GM18505 (cell line): ENCODE measurements at regions not wholly inside any gene's neighbourhood (a gene's known extent, or its start where the extent isn't known, plus 50 kb on each side); places are given as distances from the start of the nearest gene placed in this dataset.

Source experiments
- ATAC-seq: cut with Tn5 transposase; IDR thresholded peaks from one replicate; pipeline ENCODE4 v1.9.1; 2021; ENCODE audit not compliant: unreplicated experiment
- POLR2A ChIP-seq: IDR thresholded peaks from 4 replicates; pipeline ENCODE4 v1.6.1; 2011; ENCODE audit warnings: borderline replicate concordance; ENCODE audit not compliant: insufficient read depth, insufficient read length; ENCODE audit errors: extremely low read depth

DNA sequence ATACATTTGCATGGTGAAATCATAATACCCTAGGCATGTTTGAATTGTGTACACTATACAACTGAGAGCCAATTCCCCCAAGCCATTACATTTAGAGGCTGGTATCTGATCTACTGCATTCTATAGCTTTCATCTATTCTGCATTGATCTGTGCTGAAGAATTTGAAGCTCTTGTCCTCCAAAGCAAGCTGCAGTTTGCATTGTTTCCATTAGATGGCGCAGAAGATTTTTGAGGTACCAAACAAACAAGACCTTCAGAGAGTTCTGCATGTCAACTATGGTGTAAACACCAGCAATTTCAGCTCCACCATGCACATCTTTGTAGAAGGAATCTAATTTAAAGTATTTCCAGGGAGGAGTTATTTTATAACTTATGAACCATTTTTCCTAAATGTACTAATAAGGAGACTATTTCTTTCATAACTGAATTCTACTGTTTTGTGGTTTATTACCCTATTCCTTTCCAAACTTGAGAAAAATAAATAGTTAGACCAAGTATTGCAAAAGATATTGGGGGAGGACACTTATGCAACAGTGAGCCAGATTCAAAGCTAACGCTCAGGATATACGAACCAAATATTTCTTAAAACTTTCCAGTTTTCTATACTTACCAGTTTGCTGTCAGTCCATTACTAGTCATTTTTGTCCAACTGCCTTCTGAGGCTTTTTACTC is 761.8 kb upstream of the ACVR2A start:
- TF ChIP-seq POLR2A: no peak

DNA sequence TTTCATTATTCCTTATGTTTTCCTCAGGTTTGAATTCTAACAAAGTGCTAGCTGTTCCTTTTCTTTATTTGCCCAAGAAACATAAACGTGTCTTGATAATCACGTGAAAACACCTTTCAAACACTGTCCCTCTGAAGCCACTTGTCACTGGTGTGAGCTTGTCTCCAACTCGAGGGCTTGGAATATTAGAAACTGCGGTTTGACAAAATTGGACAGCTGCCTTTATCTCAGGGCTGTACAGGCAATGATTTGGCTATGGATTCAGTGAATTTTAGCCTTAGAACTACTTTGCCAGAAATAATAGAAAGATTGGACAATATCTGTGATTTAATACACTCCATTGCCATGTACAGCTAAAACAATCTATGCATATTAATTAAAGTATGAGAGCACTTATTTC is 763.0 kb upstream of the ACVR2A start:
- no peak for ATAC-seq

More for the DNA sequence above, 761.8 kb upstream of the ACVR2A start:
- ATAC-seq: peak; percentile 86

DNA sequence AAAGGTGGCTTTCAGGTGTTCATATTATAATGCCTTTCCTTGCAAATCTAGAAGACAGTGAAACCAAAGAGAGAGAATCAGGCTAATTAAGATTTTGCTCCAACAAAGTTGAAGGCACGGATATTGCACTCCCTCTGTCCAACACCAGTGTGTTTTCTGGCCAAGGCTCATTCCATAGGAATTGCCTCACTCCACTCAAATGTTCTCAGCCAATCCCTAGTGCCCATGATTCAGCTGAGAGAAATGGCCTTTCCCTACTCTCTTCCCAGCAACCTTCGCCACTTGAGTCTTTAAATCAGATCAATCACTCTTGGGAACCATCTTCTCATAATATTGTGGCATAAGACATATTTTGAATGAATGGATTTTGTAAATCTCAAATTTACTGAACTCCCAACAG is 768.2 kb upstream of the ACVR2A start:
- ATAC-seq: no peak
- no peak for TF ChIP-seq POLR2A

More for the DNA sequence above, 763.0 kb upstream of the ACVR2A start:
- no peak for TF ChIP-seq POLR2A

DNA sequence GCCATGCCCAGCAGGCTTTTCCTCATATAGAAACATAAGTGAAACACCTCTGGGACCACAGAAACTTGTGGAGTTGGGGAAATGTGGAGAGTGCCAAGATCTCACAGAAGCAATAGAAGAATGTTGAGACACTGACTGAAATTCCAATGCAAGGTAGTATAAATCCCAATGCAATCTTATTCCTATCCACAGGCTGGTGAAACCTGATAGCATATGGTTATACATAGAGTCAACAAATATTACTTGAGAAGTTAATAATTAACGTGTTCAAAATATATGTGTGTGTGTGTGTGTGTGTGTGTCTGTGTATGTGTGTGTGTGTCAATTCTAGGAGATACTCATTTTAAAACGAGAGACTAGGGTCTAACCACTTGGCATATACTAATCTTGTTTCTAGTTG is 776.8 kb upstream of the ACVR2A start:
- ATAC-seq: no peak
- no peak for TF ChIP-seq POLR2A

DNA sequence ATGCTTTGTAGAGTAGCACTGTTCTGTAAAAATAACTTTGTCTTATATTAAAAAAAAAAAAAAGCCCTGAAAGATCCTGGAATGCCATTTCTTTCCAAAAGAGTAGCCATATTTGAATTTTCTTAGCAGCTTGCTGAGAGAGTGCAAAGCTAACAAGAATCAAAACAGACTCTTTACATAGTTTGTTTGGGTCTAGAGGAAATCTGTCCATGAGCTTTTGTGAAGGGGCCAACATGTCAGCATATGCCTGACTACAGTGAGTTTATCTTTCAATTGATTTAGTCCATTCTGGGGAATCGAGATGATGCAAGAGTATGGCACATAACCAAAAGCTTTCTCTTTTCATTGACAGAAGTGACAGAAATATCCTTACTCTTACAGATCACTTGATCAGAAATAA is 777.7 kb upstream of the ACVR2A start:
- no peak for ATAC-seq
- no peak for TF ChIP-seq POLR2A

DNA sequence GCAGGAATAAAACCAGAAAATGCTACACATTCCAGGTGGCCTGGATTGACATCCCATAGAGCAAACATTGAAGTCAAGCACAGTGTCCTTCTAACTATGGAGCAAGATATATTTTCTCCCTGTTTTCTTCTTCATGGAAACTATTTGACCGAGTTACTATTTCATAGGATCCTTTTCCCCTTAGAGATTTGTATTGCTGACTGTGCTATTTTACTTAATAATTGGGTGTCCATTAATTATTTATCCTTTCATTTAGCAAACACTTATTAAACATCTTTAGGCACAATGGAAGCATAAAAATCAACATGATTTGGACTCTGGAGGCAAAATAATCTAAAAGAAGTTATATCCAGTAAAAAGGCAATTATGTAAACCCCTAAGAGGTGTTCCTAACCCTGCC is 782.8 kb upstream of the ACVR2A start:
- TF ChIP-seq POLR2A: no peak
- no peak for ATAC-seq

DNA sequence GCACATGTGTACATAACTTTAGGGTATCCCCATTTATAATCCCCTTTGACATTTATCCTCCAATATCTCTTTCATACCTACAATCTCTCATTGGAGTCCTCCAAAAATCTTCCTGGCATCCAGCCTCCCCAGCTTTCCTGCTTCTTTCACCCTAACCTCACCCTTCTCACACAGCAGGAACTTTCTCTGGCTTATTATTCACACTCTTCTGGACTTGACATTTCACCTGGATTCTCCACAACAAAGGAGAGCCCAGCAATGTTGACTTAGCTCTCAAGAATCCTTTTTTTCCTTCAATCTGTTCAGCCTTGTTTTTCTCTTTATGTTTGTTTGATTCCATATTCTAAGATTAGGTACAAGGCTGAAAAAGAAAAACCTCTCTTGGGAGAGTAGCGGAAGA is 783.6 kb upstream of the ACVR2A start:
- TF ChIP-seq POLR2A: no peak
- ATAC-seq: no peak

DNA sequence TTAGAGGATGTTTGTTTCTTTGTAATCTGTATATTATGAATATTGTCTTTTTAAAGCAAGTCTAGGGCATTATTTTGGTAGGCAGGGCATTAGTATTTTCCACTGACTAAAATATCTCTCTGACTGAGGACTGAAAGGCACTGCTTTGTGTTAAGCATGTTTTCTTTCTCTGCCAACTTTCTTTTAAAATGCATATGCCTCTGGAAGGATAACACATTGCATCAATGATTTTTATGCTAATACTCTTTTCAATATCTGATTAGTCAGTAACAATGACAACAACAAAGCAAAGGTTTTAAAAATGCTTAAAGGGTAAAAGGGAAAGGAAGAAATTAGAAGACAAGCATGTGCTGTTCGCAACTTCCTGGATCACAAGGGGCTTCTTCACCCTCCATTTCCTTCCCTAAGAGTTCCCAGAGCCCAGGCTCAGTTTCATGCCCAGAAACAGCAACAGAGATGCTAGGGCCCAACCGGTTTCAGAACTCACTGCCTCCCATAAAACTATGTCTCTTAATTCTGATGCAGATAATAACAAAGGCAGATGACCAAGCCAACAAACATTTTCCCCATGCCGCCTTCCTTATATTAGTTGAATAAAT is 786.8 kb upstream of the ACVR2A start:
- TF ChIP-seq POLR2A: no peak
- ATAC-seq: no peak

DNA sequence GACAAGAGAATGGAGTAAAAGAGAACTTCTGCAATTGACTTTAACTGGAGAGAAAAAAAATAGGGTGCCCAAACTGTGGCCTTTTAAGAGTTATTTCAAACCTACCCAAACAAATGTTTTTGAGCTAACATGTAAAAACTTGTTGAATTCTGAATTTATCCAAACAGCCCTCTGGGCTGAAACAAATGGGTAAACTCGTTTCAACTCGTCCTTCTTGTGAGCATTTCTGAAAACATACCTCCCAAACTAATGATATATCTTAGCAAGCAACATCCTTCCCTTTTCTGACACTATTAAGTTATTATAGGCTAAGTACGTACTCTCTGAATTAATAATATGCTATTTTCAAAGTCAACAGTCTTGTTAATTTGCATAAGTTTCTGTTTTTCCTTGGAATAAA is 793.0 kb upstream of the ACVR2A start:
- no peak for ATAC-seq
- TF ChIP-seq POLR2A: no peak

DNA sequence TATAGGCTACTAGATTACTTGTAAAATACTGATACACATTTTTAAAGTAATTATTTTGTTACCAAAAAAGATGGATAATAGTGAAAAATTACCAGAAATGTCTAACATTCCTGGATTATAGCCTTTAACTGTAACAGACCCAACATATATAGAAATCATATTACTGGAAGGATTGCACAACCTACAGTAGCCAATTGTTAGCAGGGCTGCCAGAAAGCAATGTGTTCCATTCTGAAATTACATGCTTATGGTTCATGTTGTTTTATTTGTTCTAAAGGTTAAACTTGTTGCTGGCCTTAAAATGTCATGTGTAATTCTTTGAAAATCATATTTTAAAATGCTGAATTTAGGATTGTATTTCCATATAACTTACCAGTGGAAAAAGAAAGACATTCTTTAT is 793.6 kb upstream of the ACVR2A start:
- no peak for TF ChIP-seq POLR2A
- no peak for ATAC-seq

DNA sequence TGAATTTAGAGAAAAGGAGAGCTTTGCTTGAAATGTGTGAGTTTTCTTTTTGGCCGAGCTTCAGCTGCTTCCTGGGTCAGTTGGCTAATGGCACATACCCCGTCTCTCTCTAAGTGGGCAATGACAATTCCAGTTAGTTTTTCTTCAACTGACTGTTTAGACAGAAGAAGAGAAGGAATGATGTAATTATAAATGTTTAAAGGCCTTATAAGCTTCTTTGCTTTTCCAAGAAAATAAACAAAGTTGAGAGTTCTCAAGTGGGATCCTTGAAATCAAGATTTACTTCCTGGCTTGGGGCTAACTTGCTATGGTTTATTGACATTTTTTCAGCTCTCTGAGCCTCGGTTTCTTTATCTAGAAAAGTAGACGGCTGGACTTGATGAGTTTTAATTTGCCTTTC is 794.9 kb upstream of the ACVR2A start:
- no peak for ATAC-seq
- no peak for TF ChIP-seq POLR2A

DNA sequence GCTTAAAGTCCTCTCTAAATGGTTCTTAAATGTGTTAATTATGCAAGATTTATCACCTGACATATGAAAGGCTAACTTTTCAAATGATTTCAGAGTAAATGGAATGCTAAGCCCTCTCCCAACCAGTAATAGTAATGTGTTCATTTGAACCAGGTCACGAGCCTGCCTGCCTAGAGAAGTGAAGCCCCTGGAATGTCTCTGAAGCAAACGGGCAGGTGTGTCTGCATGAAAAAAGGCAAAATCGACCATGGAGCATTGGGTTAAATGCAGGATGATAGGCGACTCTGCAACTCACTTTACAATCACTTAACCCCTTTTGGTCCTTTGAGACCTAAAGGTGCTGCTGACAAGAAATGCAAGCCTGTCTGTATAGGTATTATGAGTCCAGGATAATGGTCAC is 798.4 kb upstream of the ACVR2A start:
- TF ChIP-seq POLR2A: no peak
- no peak for ATAC-seq

DNA sequence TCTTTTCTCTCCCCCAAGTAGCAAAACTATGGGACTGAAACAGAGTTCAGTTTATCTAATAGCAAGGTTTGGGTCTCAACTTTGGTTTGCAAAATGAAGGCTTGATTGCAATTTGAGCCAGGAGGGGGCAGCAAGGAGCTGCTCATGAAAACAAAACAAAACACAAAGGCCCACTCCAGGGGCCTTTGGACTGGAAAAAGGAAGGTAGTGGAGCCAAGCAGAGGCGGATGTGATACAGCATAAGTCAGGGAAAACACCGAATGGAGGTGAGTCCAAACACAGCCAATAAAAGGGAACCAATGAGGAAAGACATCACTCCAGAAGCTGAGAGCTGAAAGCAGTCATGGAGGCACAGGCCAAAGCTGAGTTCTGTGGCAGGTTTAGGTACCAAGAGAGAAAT is 799.7 kb upstream of the ACVR2A start:
- peak; percentile 77 for ATAC-seq
- no peak for TF ChIP-seq POLR2A

DNA sequence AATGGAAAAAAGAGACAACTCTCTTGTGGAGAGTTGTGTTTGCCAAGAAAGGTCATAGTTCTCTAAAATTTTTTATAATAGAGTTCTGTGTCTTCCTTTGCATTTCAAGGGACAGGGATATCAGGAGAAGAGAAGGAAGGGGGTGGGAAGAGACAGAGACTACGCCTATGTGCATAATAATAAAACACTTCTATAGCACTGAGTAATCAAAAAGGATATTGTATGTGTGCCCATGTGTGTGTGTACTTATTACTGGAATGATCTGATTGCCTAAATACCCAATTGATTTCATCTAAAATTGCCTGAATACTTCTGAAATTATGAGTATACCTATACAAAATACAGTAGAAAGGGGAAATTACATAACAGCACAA is 803.7 kb upstream of the ACVR2A start:
- ATAC-seq: no peak
- TF ChIP-seq POLR2A: no peak
